GM12878 (cell line): ENCODE measurements at regions not wholly inside any gene's neighbourhood (a gene's known extent, or its start where the extent isn't known, plus 50 kb on each side); places are given as distances from the start of the nearest gene placed in this dataset.

Experiments
- ATAC-seq: fragments of 200-7000 bp; cut with Tn5 transposase; 3 replicates; pipeline ENCODE4 v1.9.1; 2020; ENCODE audit warnings: mild to moderate bottlenecking, moderate library complexity
- BruUV-seq: library from RNA; stranded (reverse); fragments of 400-500 nt; replicated peaks from 2 replicates; lab custom pipeline; 2021; lab: Mats Ljungman, UMichigan
- CTCF ChIA-PET: fragments of 300-600 bp; sonication (Branson Sonifier 250); formaldehyde crosslinking; extraction: SDS; loops from one replicate; lab custom pipeline; 2021; ENCODE audit warnings: inconsistent platforms; lab: Yijun Ruan, JAX
- POLR2A ChIA-PET: fragments of 350-600 bp; formaldehyde crosslinking; extraction: SDS; loops from one replicate; lab custom pipeline; 2021; ENCODE audit warnings: inconsistent platforms; lab: Charles Lee
- RAD21 ChIA-PET: fragments of 300-600 bp; sonication (Branson Sonifier 250); formaldehyde crosslinking; loops from one replicate; lab custom pipeline; 2023; ENCODE audit warnings: antibody characterized with exemption; ENCODE audit not compliant: unreplicated experiment; lab: Charles Lee
- SMC1A ChIA-PET: fragments of 300-600 bp; sonication (Branson Sonifier 250); formaldehyde crosslinking; loops from one replicate; lab custom pipeline; 2023; ENCODE audit not compliant: unreplicated experiment, uncharacterized antibody; lab: Charles Lee
- DNase-seq: peaks from one replicate; pipeline ENCODE4 v3.0.0-alpha.2; 2011; ENCODE audit warnings: low read depth, low spot score
- FAIRE-seq: peaks from 3 replicates; lab custom pipeline; 2011; peaks lifted over from hg19 to GRCh38; lab: Jason Lieb, UNC
- H2AFZ ChIP-seq: 2 replicates; pipeline ENCODE4 v1.6.0; 2011; ENCODE audit warnings: low read depth, low read length, control low read depth; ENCODE audit not compliant: control insufficient read depth
- H3K27ac ChIP-seq: 2 replicates; pipeline ENCODE4 v1.5.1; 2011; ENCODE audit warnings: control low read depth; ENCODE audit not compliant: control insufficient read depth, insufficient read depth
- H3K27me3 ChIP-seq, 2 experiments: replicated peaks in 1 of 2; 2 replicates each; pipeline versions ENCODE4 v1.6.0 to v1.6.1; 2011; ENCODE audit warnings: low read length in 1 of 2; ENCODE audit not compliant: control insufficient read depth in 2 of 2, insufficient read depth in 2 of 2
- H3K36me3 ChIP-seq, 2 experiments: 2 replicates each; pipeline ENCODE4 v1.5.1; 2011; ENCODE audit warnings: low read length in 1 of 2; ENCODE audit not compliant: control insufficient read depth in 2 of 2, insufficient read depth in 2 of 2
- H3K4me1 ChIP-seq: 2 replicates; pipeline ENCODE4 v1.6.1; 2011; ENCODE audit warnings: mild to moderate bottlenecking, low read length, moderate library complexity, mixed read lengths; ENCODE audit not compliant: control insufficient read depth, insufficient read depth
- H3K4me2 ChIP-seq: 2 replicates; pipeline ENCODE4 v1.6.0; 2011; ENCODE audit warnings: control low read depth; ENCODE audit not compliant: control insufficient read depth, insufficient read depth
- H3K4me3 ChIP-seq: fragments of 200-600 bp; sonication (generic); 2 replicates; pipeline ENCODE4 v1.5.1; 2016
- H3K79me2 ChIP-seq: 2 replicates; pipeline ENCODE4 v1.6.0; 2011; ENCODE audit warnings: low read length; ENCODE audit not compliant: control insufficient read depth, insufficient read depth
- H3K9ac ChIP-seq: 2 replicates; pipeline ENCODE4 v1.8.0; 2011; ENCODE audit warnings: low read length, control low read depth, mixed read lengths; ENCODE audit not compliant: control insufficient read depth, insufficient read depth
- H3K9me3 ChIP-seq: replicated peaks from 3 replicates; pipeline ENCODE4 v1.5.1; 2011; ENCODE audit warnings: mild to moderate bottlenecking, low read length; ENCODE audit not compliant: control insufficient read depth, insufficient read depth
- H4K20me1 ChIP-seq: 2 replicates; pipeline ENCODE4 v1.6.0; 2011; ENCODE audit not compliant: control insufficient read depth, insufficient read depth
- CUX1 ChIP-seq: IDR thresholded peaks from 2 replicates; pipeline ENCODE4 v1.6.1; 2012; ENCODE audit warnings: improper control_type of control experiment, low read depth, low read length; ENCODE audit not compliant: insufficient replicate concordance
- ESRRA ChIP-seq: IDR thresholded peaks from 2 replicates; pipeline ENCODE4 v1.6.1; 2012; ENCODE audit warnings: mild to moderate bottlenecking, low read length, improper control_type of control experiment
- EZH2 ChIP-seq: IDR thresholded peaks from 2 replicates; pipeline ENCODE4 v1.6.1; 2012; ENCODE audit warnings: low read depth, mild to moderate bottlenecking, control low read depth, inconsistent platforms, low read length, borderline replicate concordance; ENCODE audit not compliant: control insufficient read depth
- GATAD2B ChIP-seq: fragments of 450-650 bp; conservative IDR thresholded peaks from 2 replicates; pipeline ENCODE4 v1.6.1; 2017; ENCODE audit warnings: low read depth, mild to moderate bottlenecking, moderate library complexity
- IRF3 ChIP-seq: fragments of 450-650 bp; IDR thresholded peaks from 2 replicates; pipeline ENCODE4 v1.6.1; 2014; ENCODE audit warnings: mild to moderate bottlenecking
- LARP7 ChIP-seq: fragments of 450-650 bp; IDR thresholded peaks from 2 replicates; pipeline ENCODE4 v1.6.1; 2017; ENCODE audit warnings: mild to moderate bottlenecking
- PML ChIP-seq: IDR thresholded peaks from 2 replicates; pipeline ENCODE4 v1.6.1; 2012; ENCODE audit warnings: low read length, inconsistent platforms
- POU2F2 ChIP-seq: IDR thresholded peaks from 3 replicates; pipeline ENCODE4 v1.6.1; 2011; ENCODE audit warnings: low read depth, mild to moderate bottlenecking, low read length, borderline replicate concordance
- STAT1 ChIP-seq: fragments of 450-650 bp; conservative IDR thresholded peaks from 2 replicates; pipeline ENCODE4 v1.6.1; 2014; ENCODE audit warnings: antibody characterized with exemption, mild to moderate bottlenecking
- USF1 ChIP-seq: IDR thresholded peaks from 2 replicates; pipeline ENCODE4 v1.6.1; 2011; ENCODE audit warnings: borderline replicate concordance, low read depth, mild to moderate bottlenecking, moderate library complexity, mixed read lengths, low read length; ENCODE audit not compliant: insufficient read depth; ENCODE audit errors: extremely low read length
- ZNF24 ChIP-seq: fragments of 450-650 bp; IDR thresholded peaks from 2 replicates; pipeline ENCODE4 v1.6.1; 2017; ENCODE audit warnings: antibody characterized with exemption, mild to moderate bottlenecking
- WGBS: methylation state at CpG from one replicate; pipeline ENCODE4 v1.1.6; 2016; ENCODE audit warnings: low lambda C conversion rate; ENCODE audit not compliant: insufficient replicate concordance, insufficient coverage; ENCODE audit errors: missing lambda C conversion rate; 5-methylcytosine and 5-hydroxymethylcytosine counted together
- in situ Hi-C: fragments of 300-500 bp; cut with MboI; formaldehyde crosslinking; loops from 9 replicates; pipeline ENCODE4 v1.14.3; 2018; ENCODE audit warnings: mixed read lengths
- intact Hi-C: fragments of 100-400 bp; cut with micrococcal nuclease; formaldehyde crosslinking; loops from one replicate; pipeline ENCODE4 v1.14.2; 2022; ENCODE audit not compliant: unreplicated experiment

GRCh38 chr11:27187848-27188621, 147.4 kb downstream of the BBOX1 start (continued):
- TF ChIP-seq IRF3 = no peak
- TF ChIP-seq PML = no peak

- Histone ChIP-seq H3K4me3 (no peak overlapping the region), H3K27me3 (no peaks in the 10 kb centered on the region), H2AFZ (no peak overlapping the region), H3K4me1 (no peaks in the 10 kb centered on the region), H3K9ac (no peak overlapping the region), H3K79me2 (no peaks in the 10 kb centered on the region), H4K20me1 (no peaks in the 10 kb centered on the region), H3K4me2 (no peak overlapping the region), H3K9me3 (no peaks in the 10 kb centered on the region), H3K36me3 (no peaks in the 10 kb centered on the region)
- ChIA-PET CTCF (interaction anchor here (0.7 to 6.0 kb wide), 6 partner anchors 11 to 312 kb away, joined by 3 to 209 read pairs (median 50); no protein-coding TSS in a partner anchor), SMC1A (interaction anchor here (0.6 to 6.0 kb wide), 8 partner anchors 15 to 320 kb away, joined by 3 to 179 read pairs (median 8); no protein-coding TSS in a partner anchor), POLR2A (no interaction called here), RAD21 (interaction anchor here (1.2 to 5.9 kb wide), 4 partner anchors 47 to 310 kb away, joined by 4 to 165 read pairs (median 38); no protein-coding TSS in a partner anchor)
- in situ Hi-C loops (loop anchor here (5.0 kb wide), 1 partner anchor 110 kb away; no protein-coding TSS in a partner anchor), intact Hi-C loops (loop anchor here (5.0 to 10.0 kb wide), 2 partner anchors 48 to 175 kb away; partner anchors contain the start of gene CCDC34)
- no peak for DNase-seq
- no TSS peak for BruUV-seq
- FAIRE-seq = no peak
- no peak for ATAC-seq
- 0% methylated on average over 4 of the region's 4 CpGs for WGBS
- TF ChIP-seq GATAD2B (no peak), EZH2 (no peak), STAT1 (no peak), CUX1 (no peak), USF1 (no peak), ZNF24 (no peak), POU2F2 (no peak), ESRRA (no peak), LARP7 (no peak)
- TF ChIP-seq, all 136 proteins: peak for 0
- H3K27ac ChIP-seq = no peak overlapping the region
These were observed 146.6 kb downstream of the BBOX1 start for GRCh38 chr11:27187075-27187847.
